CD8-positive, alpha-beta memory T cell (primary cell): ENCODE measurements at regions not wholly inside any gene's neighbourhood (a gene's known extent, or its start where the extent isn't known, plus 50 kb on each side); places are given as distances from the start of the nearest gene placed in this dataset.
A peak's percentile ranks its signal among the peaks of the same experiment; 100 is the strongest.

ENCODE experiments used
- CTCF ChIA-PET: fragments of 350-600 bp; sonication (Branson Sonifier 250); formaldehyde crosslinking; loops from one replicate; lab custom pipeline; 2021; ENCODE audit warnings: antibody characterized with exemption; lab: Charles Lee
- POLR2A ChIA-PET: fragments of 350-600 bp; sonication (Branson Sonifier 250); formaldehyde crosslinking; loops from one replicate; lab custom pipeline; 2021; ENCODE audit warnings: antibody characterized with exemption; lab: Charles Lee
- DNase-seq, 5 donors: peaks; one replicate each; pipeline versions ENCODE4 v3.0.0 to v3.0.0-alpha.2; 2020 to 2022; ENCODE audit warnings: mixed read lengths in 1 of 5
- H3K27ac ChIP-seq: one replicate; pipeline ENCODE4 v1.7.0; 2013; ENCODE audit warnings: low read depth, mild to moderate bottlenecking, low read length, moderate library complexity
- H3K27me3 ChIP-seq: 2 replicates; pipeline ENCODE4 v1.7.0; 2013; ENCODE audit warnings: low read length, mild to moderate bottlenecking; ENCODE audit not compliant: insufficient read depth, poor library complexity, severe bottlenecking
- H3K36me3 ChIP-seq: 2 replicates; pipeline ENCODE4 v1.7.0; 2013; ENCODE audit warnings: mild to moderate bottlenecking, low read length, moderate library complexity; ENCODE audit not compliant: insufficient read depth
- H3K4me1 ChIP-seq: 2 replicates; pipeline ENCODE4 v1.7.0; 2013; ENCODE audit warnings: mild to moderate bottlenecking, low read length, moderate library complexity; ENCODE audit not compliant: insufficient read depth
- H3K4me3 ChIP-seq: 2 replicates; pipeline ENCODE4 v1.7.0; 2013; ENCODE audit warnings: mild to moderate bottlenecking, low read length
- H3K9me3 ChIP-seq: 2 replicates; pipeline ENCODE4 v1.7.0; 2013; ENCODE audit warnings: mild to moderate bottlenecking, low read length
- H3K27ac Mint-ChIP-seq, 8 donors: one replicate each; pipeline ENCODE4 v1.8.0; 2020 to 2021; ENCODE audit warnings: mixed read lengths in 8 of 8, mild to moderate bottlenecking in 6 of 8, inconsistent platforms in 3 of 8, moderate library complexity in 3 of 8
- H3K27me3 Mint-ChIP-seq, 2 donors: one replicate each; pipeline ENCODE4 v1.8.0; 2020 to 2021; ENCODE audit warnings: mixed read lengths in 2 of 2, mild to moderate bottlenecking in 1 of 2, moderate library complexity in 1 of 2
- H3K36me3 Mint-ChIP-seq, 3 donors: one replicate each; pipeline ENCODE4 v1.8.0; 2020 to 2021; ENCODE audit warnings: mixed read lengths in 3 of 3, inconsistent platforms in 1 of 3, mild to moderate bottlenecking in 1 of 3
- H3K4me1 Mint-ChIP-seq, 3 donors: one replicate each; pipeline ENCODE4 v1.8.0; 2020 to 2021; ENCODE audit warnings: mixed read lengths in 3 of 3, inconsistent platforms in 1 of 3, mild to moderate bottlenecking in 1 of 3
- H3K4me3 Mint-ChIP-seq, 7 donors: one replicate each; pipeline ENCODE4 v1.8.0; 2020 to 2021; ENCODE audit warnings: mixed read lengths in 7 of 7, mild to moderate bottlenecking in 6 of 7, moderate library complexity in 4 of 7, inconsistent platforms in 2 of 7
- H3K9me3 Mint-ChIP-seq, 5 donors: one replicate each; pipeline ENCODE4 v1.8.0; 2020 to 2022; ENCODE audit warnings: mixed read lengths in 5 of 5, mild to moderate bottlenecking in 3 of 5, moderate library complexity in 2 of 5, inconsistent platforms in 1 of 5

DNA sequence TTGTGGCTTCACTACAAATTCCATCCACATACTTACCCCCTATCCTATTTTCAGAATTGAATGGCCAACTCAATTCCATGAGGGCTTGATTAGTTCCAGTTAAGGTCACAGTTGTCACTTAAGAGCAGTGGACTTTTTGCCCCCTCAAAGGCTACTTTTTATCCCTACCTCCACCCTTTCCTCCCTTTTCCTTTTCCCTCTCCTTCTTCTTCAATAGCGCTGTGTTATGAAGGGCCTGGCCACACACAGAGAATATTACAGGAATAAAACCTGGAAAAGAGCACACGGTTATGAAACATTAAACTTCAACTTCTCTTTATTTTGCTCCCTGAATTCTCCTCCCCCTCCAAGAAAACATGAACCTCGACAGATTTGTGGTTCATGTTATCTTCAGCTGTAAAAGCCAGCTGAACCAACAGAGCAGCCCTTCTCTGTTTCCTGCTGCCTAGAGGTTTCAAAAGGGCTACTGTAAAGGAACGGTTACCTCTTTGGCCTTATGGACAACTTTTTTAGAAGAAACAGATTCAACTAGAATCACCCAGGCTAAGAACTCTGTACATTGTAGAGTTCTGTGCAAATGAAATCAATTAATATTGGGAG is 87.0 kb upstream of the RPL34 start:
- H3K4me3 Mint-ChIP-seq: peak overlapping the region in 1 of 7 donors; percentile 20
- H3K27me3 Mint-ChIP-seq: peaks cover 0 to 1% of the 10 kb centered on the region in 2 donors
- H3K36me3 ChIP-seq: no peaks in the 10 kb centered on the region
- H3K27me3 ChIP-seq: no peaks in the 10 kb centered on the region
- peaks cover 0 to 24% (median 4%) of the 10 kb centered on the region in 3 donors for H3K36me3 Mint-ChIP-seq
- H3K4me3 ChIP-seq: no peak overlapping the region
- H3K9me3 ChIP-seq: no peaks in the 10 kb centered on the region
- H3K27ac ChIP-seq: no peak overlapping the region
- DNase-seq: no peak
- H3K9me3 Mint-ChIP-seq: no peaks in the 10 kb centered on the region
- ChIA-PET POLR2A (no interaction called here), CTCF (no interaction called here)
- H3K4me1 Mint-ChIP-seq: peaks cover 32 to 67% (median 48%) of the 10 kb centered on the region in 3 donors
- H3K27ac Mint-ChIP-seq: no peak overlapping the region
- H3K4me1 ChIP-seq: peaks cover 67% of the 10 kb centered on the region

DNA sequence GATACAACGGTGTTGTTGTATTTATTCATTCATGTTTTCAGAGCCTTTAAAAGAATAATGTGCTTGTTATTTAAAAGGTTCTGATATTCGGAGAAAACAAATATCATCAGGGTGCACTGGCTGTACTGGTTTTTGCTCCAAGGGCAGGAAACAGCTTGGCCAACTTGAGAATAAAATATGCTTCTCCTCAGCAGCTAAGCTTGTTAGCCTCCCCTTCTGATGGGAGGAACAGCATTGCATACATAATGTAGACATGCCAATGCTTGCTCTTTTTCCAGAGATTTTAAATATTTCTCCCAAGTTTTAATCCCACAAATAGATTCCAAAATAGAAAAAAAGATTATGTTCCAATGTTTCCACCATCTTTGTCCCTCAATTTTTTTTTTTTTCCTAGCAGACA is 87.6 kb upstream of the RPL34 start:
- Mint-ChIP-seq H3K27ac (no peak overlapping the region), H3K4me3 (no peak overlapping the region), H3K27me3 (peaks cover 0 to 1% of the 10 kb centered on the region in 2 donors)

DNA sequence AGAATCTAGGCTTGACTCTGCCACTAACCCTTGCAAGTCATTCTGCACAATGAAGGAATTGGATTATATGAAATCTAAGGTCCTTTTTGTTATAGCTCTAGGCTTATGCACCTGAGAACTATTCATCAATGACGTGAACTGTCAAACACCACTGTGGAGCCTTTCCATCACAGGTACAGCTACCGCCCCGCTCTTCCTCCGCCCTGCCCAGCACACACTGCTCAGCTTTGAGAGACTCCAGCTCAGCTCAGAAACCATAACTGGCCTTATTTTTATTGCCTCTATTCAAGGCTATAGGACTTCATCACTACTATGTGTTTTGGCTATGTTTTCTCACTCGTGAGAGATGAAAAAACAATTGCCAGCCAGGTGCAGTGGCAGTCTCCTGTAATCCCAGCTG is 88.2 kb upstream of the RPL34 start:
- Histone ChIP-seq H3K9me3 (no peaks in the 10 kb centered on the region), H3K4me3 (peak overlapping the region; percentile 9), H3K27me3 (no peaks in the 10 kb centered on the region), H3K4me1 (peaks cover 78% of the 10 kb centered on the region), H3K36me3 (no peaks in the 10 kb centered on the region), H3K27ac (no peak overlapping the region)
- Mint-ChIP-seq H3K9me3 (peaks cover 0 to 3% (median 1%) of the 10 kb centered on the region in 5 donors), H3K4me3 (no peak overlapping the region), H3K27ac (no peak overlapping the region), H3K36me3 (peaks cover 0 to 18% (median 4%) of the 10 kb centered on the region in 3 donors), H3K27me3 (peaks cover 0 to 1% of the 10 kb centered on the region in 2 donors), H3K4me1 (peaks cover 43 to 79% (median 60%) of the 10 kb centered on the region in 3 donors)
- CTCF ChIA-PET: no interaction called here
- no peak for DNase-seq
- POLR2A ChIA-PET: no interaction called here

More for the DNA sequence above, 87.6 kb upstream of the RPL34 start:
- H3K27ac ChIP-seq: no peak overlapping the region
- no peaks in the 10 kb centered on the region for H3K27me3 ChIP-seq
- ChIA-PET POLR2A (no interaction called here), CTCF (no interaction called here)
- H3K36me3 ChIP-seq: no peaks in the 10 kb centered on the region
- Mint-ChIP-seq H3K4me1 (peaks cover 38 to 73% (median 55%) of the 10 kb centered on the region in 3 donors), H3K9me3 (no peaks in the 10 kb centered on the region), H3K36me3 (peaks cover 0 to 20% (median 4%) of the 10 kb centered on the region in 3 donors)
- H3K9me3 ChIP-seq: no peaks in the 10 kb centered on the region
- no peak overlapping the region for H3K4me3 ChIP-seq
- no peak for DNase-seq
- H3K4me1 ChIP-seq: peaks cover 73% of the 10 kb centered on the region

DNA sequence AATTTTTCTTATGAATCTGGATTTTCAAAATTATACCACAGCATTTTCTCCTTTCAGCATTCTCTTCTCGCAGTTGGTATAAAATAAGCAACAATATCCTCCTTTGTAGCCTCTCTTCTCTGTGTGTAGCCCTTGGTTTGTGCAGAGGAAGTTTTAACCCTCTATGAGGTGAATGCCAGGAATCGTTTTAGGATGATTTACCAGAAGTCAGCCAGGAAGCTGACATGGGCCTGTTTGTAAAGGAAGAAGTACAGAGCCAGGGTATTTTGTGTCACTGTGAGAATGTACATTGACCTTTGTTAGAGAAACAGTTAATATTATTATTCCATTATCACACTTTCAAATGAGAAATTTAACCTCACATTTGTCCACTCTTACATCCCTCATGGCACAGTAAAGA is 88.9 kb upstream of the RPL34 start:
- Histone ChIP-seq H3K27me3 (no peaks in the 10 kb centered on the region), H3K36me3 (no peaks in the 10 kb centered on the region), H3K9me3 (no peaks in the 10 kb centered on the region), H3K4me3 (no peak overlapping the region), H3K27ac (no peak overlapping the region), H3K4me1 (peaks cover 80% of the 10 kb centered on the region)
- Mint-ChIP-seq H3K9me3 (peaks cover 0 to 3% (median 1%) of the 10 kb centered on the region in 5 donors), H3K4me1 (peaks cover 48 to 80% (median 62%) of the 10 kb centered on the region in 3 donors), H3K4me3 (peak overlapping the region in 1 of 7 donors; percentile 25), H3K27me3 (peaks cover 0 to 1% of the 10 kb centered on the region in 2 donors), H3K27ac (peak overlapping the region in 4 of 8 donors; percentile 8 to 62 (median 26)), H3K36me3 (peaks cover 0 to 22% (median 4%) of the 10 kb centered on the region in 3 donors)
- DNase-seq: no peak
- ChIA-PET POLR2A (no interaction called here), CTCF (interaction anchor here (0.6 kb wide), 1 partner anchor 55 kb away, joined by 3 read pairs; no protein-coding TSS in a partner anchor)

DNA sequence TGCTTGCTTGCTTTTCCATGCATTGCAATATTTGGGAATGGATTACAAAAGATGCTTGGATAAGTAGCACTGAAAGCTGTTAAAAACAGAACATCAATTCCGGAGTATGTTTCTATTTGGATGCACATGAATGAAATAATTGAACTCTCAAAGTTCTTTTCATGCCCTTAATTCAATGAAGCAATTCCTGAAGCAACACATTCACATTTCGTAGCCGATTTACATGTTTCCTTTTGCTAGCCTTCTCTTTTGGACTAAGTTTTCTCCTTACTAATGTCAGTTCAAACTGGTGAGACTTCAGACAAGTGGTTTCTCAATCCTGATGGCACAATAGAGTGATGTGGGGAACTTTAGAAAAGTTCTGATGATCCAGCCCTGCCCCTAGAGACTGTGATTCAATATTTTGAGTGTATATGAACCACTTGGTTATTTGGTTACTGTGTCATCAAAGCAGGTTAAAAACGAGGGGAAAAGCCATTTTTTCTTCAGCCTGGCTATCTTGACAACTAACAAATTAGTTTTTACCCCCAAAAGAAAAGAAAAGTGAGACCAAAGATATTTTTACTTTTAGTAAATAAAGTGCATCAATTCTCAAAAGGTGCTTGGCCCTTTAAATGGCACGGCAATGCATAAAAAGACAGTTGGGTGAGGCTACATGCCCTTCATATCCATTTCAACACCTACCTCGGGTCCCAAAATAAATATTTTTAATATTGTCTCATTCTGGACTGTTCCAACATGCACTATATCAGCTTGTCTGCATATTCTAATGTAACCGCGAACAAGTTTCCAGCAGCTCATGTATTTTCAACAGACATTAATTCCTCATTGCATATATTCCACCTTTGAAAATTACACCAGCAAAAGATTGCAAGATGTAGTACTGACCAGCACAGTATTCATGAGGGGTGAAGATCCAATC is 90.1 kb upstream of the RPL34 start:
- CTCF ChIA-PET: no interaction called here
- Mint-ChIP-seq H3K4me1 (peaks cover 43 to 70% (median 53%) of the 10 kb centered on the region in 3 donors), H3K36me3 (peaks cover 0 to 35% (median 7%) of the 10 kb centered on the region in 3 donors), H3K27me3 (peaks cover 0 to 2% of the 10 kb centered on the region in 2 donors), H3K9me3 (peaks cover 3 to 11% (median 4%) of the 10 kb centered on the region in 5 donors), H3K27ac (peak overlapping the region in 1 of 8 donors; percentile 16), H3K4me3 (no peak overlapping the region)
- Histone ChIP-seq H3K27ac (no peak overlapping the region), H3K4me3 (no peak overlapping the region), H3K4me1 (peaks cover 73% of the 10 kb centered on the region), H3K36me3 (no peaks in the 10 kb centered on the region), H3K9me3 (no peaks in the 10 kb centered on the region), H3K27me3 (no peaks in the 10 kb centered on the region)
- no peak for DNase-seq
- POLR2A ChIA-PET: no interaction called here

DNA sequence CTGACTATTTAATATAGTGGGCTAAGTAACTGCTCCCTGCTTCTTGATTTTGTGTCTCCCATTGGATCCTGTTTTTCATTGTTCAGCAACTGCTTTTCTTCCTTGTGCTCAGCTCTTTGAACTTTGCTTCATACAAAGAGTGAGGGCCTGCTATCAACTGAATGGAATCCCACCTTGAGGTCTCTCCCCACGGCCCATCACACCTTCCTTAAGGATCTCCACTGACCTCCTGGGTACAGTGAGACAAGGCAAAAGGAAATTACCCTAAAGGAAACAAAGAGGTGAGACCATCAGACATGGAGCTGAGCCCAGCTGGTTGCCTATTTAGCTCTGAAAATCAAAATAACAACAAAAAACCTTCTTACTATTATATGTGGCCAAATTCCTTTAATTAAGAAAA is 91.3 kb upstream of the RPL34 start:
- no peaks in the 10 kb centered on the region for H3K27me3 ChIP-seq
- CTCF ChIA-PET: no interaction called here
- H3K36me3 ChIP-seq: no peaks in the 10 kb centered on the region
- H3K4me1 Mint-ChIP-seq: peaks cover 46 to 72% (median 55%) of the 10 kb centered on the region in 3 donors
- no peak overlapping the region for H3K27ac ChIP-seq
- peaks cover 71% of the 10 kb centered on the region for H3K4me1 ChIP-seq
- POLR2A ChIA-PET: no interaction called here
- peaks cover 3 to 15% (median 8%) of the 10 kb centered on the region in 5 donors for H3K9me3 Mint-ChIP-seq
- H3K9me3 ChIP-seq: no peaks in the 10 kb centered on the region
- H3K27ac Mint-ChIP-seq: no peak overlapping the region
- no peak overlapping the region for H3K4me3 ChIP-seq
- no peak for DNase-seq
- H3K4me3 Mint-ChIP-seq: no peak overlapping the region
- peaks cover 0 to 38% (median 7%) of the 10 kb centered on the region in 3 donors for H3K36me3 Mint-ChIP-seq
- peaks cover 0 to 3% of the 10 kb centered on the region in 2 donors for H3K27me3 Mint-ChIP-seq

DNA sequence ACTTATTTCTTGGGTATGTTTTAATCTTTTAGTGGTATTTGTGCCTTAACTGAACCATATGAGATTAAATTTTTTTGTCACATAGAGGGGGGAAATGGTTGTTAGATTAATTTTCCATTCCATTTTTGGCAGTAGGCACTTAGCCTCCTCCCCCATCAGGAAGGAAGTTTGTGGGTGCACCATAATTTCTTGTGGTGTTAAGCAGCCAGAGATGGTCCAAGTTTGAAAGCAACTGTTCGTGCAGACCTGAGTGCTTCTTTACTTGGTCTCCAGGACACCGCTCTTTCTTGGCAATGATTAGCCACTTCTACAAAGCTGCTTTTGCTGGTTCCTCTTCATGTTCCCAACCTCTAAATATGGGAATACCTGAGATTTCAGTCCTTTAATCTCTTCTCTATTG is 92.7 kb upstream of the RPL34 start:
- no peaks in the 10 kb centered on the region for H3K9me3 ChIP-seq
- H3K27ac ChIP-seq: no peak overlapping the region
- no peaks in the 10 kb centered on the region for H3K36me3 ChIP-seq
- Mint-ChIP-seq H3K4me1 (peaks cover 36 to 61% (median 47%) of the 10 kb centered on the region in 3 donors), H3K36me3 (peaks cover 0 to 32% (median 5%) of the 10 kb centered on the region in 3 donors), H3K27ac (peak overlapping the region in 6 of 8 donors; percentile 16 to 78 (median 66)), H3K9me3 (peaks cover 3 to 15% (median 8%) of the 10 kb centered on the region in 5 donors), H3K27me3 (peaks cover 0 to 2% of the 10 kb centered on the region in 2 donors), H3K4me3 (peak overlapping the region in 6 of 7 donors; percentile 13 to 63 (median 54))
- peak in 3 of 5 donors; percentile 21 to 53 (median 50) for DNase-seq
- H3K4me1 ChIP-seq: peaks cover 58% of the 10 kb centered on the region
- POLR2A ChIA-PET: no interaction called here
- H3K27me3 ChIP-seq: no peaks in the 10 kb centered on the region
- peak overlapping the region; percentile 8 for H3K4me3 ChIP-seq
- CTCF ChIA-PET: interaction anchor here (2.0 kb wide), 1 partner anchor 45 kb away, joined by 7 read pairs; no protein-coding TSS in a partner anchor
